ENCODE measurements at regions not wholly inside any gene's neighbourhood (a gene's known extent, or its start where the extent isn't known, plus 50 kb on each side); places are given as distances from the start of the nearest gene placed in this dataset.

DNA sequence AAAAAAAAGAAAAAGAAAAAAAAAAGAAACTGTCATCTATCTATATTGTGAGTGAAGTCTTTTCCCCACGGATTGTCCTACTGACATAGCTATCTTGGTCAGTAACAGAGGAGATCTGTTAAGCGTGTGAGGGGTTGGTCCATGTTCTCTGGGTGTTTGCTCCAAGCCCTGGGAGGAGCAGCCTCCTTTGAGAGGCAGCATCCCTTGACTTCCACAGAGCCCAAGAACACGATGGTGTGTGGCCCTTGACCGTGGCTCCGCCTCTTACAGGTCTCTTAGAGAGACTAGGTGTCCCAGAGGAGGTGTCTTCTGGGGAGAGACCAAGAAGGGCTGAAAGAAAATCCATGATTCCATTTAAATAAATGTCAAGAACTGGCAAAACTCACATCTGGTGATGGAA, 60.1 kb upstream of the GTSF1L start:
- no peak overlapping the region for H2BK5ac ChIP-seq (ENCODE audit: low read depth, low read length, poor library complexity, severe bottlenecking)
- no peaks in the 10 kb centered on the region for H3K27me3 ChIP-seq (ENCODE audit: control insufficient read depth, insufficient read depth, low read length)
- no peak for TF ChIP-seq MAZ (IDR thresholded peaks at IDR 0.05; ENCODE audit: borderline replicate concordance, low read depth, low read length)
- TF ChIP-seq, protein P1, sequence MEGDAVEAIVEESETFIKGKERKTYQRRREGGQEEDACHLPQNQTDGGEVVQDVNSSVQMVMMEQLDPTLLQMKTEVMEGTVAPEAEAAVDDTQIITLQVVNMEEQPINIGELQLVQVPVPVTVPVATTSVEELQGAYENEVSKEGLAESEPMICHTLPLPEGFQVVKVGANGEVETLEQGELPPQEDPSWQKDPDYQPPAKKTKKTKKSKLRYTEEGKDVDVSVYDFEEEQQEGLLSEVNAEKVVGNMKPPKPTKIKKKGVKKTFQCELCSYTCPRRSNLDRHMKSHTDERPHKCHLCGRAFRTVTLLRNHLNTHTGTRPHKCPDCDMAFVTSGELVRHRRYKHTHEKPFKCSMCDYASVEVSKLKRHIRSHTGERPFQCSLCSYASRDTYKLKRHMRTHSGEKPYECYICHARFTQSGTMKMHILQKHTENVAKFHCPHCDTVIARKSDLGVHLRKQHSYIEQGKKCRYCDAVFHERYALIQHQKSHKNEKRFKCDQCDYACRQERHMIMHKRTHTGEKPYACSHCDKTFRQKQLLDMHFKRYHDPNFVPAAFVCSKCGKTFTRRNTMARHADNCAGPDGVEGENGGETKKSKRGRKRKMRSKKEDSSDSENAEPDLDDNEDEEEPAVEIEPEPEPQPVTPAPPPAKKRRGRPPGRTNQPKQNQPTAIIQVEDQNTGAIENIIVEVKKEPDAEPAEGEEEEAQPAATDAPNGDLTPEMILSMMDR (conservative IDR thresholded peaks at IDR 0.05; ENCODE audit: low read depth, low read length), result no peak
- TF ChIP-seq CHD1 (IDR thresholded peaks at IDR 0.05; ENCODE audit: low read depth, low read length), result no peak
- no peak for TF ChIP-seq FOS (IDR thresholded peaks at IDR 0.05; ENCODE audit: low read depth, low read length)
- TF ChIP-seq NFE2L2 (IDR thresholded peaks at IDR 0.05; ENCODE audit: low read depth, low read length), result no peak
- TF ChIP-seq, protein P2, sequence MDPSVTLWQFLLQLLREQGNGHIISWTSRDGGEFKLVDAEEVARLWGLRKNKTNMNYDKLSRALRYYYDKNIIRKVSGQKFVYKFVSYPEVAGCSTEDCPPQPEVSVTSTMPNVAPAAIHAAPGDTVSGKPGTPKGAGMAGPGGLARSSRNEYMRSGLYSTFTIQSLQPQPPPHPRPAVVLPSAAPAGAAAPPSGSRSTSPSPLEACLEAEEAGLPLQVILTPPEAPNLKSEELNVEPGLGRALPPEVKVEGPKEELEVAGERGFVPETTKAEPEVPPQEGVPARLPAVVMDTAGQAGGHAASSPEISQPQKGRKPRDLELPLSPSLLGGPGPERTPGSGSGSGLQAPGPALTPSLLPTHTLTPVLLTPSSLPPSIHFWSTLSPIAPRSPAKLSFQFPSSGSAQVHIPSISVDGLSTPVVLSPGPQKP (IDR thresholded peaks at IDR 0.05; ENCODE audit: borderline replicate concordance, low read depth, low read length), result no peak
- no peak for TF ChIP-seq SMC3 (IDR thresholded peaks at IDR 0.05; ENCODE audit: low read depth, low read length)
- no peak for TF ChIP-seq RAD21 (IDR thresholded peaks at IDR 0.05; ENCODE audit: low read length)
- TF ChIP-seq RFX5 (IDR thresholded peaks at IDR 0.05; ENCODE audit: low read depth, low read length), result no peak
- TF ChIP-seq, protein P3, sequence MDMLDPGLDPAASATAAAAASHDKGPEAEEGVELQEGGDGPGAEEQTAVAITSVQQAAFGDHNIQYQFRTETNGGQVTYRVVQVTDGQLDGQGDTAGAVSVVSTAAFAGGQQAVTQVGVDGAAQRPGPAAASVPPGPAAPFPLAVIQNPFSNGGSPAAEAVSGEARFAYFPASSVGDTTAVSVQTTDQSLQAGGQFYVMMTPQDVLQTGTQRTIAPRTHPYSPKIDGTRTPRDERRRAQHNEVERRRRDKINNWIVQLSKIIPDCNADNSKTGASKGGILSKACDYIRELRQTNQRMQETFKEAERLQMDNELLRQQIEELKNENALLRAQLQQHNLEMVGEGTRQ (IDR thresholded peaks at IDR 0.05; ENCODE audit: low read depth, low read length), result no peak
- TF ChIP-seq BHLHE40 (IDR thresholded peaks at IDR 0.05; ENCODE audit: low read depth, low read length), result no peak
- no peak for TF ChIP-seq RCOR1 (IDR thresholded peaks at IDR 0.05; ENCODE audit: insufficient replicate concordance, low read length)
- TF ChIP-seq MAFK (IDR thresholded peaks at IDR 0.05; ENCODE audit: low read depth, low read length), result no peak
- no TSS peak for BruUV-seq (replicated peaks)
- H3K4me3 ChIP-seq (ENCODE audit: insufficient read depth, low read depth, low read length), result no peak overlapping the region
- peak overlapping the region; percentile 34; the same call in 1 of the 2 replicates for H2BK120ac ChIP-seq (ENCODE audit: low read depth, low read length)
- no peak overlapping the region for H4K5ac ChIP-seq (ENCODE audit: low read depth, low read length)
- no peak overlapping the region for H4K8ac ChIP-seq (ENCODE audit: low read depth in 2 of 2, low read length in 2 of 2)
- POLR2A ChIA-PET (ENCODE audit: unreplicated experiment), result no interaction called here
- DNase-seq (no peak), ATAC-seq (ENCODE audit: low read depth) (no peak)
- no peaks in the 10 kb centered on the region for H3K79me1 ChIP-seq (ENCODE audit: low read depth in 1 of 2, low read length in 2 of 2)
- no peaks in the 10 kb centered on the region for H3K36me3 ChIP-seq (ENCODE audit: control insufficient read depth, insufficient read depth, low read length)
- 0 out of 3 replicates have a peak overlapping the region, but pooled peaks have one; percentile 10 for H2BK15ac ChIP-seq (ENCODE audit: low read depth, low read length)
- WGBS, 2 experiments (ENCODE audit: extremely low coverage in 2 of 2, insufficient read length in 1 of 2), result no CpG with 5 or more reads among the region's 5 CpGs
- H3K9ac ChIP-seq (ENCODE audit: low read depth, low read length), result no peak overlapping the region
- H3K4me2 ChIP-seq (ENCODE audit: low read depth, low read length), result no peak overlapping the region
- H2AFZ ChIP-seq (replicated peaks; ENCODE audit: low read length, poor library complexity), result peak overlapping the region; percentile 61
- no peak overlapping the region for H3K14ac ChIP-seq (replicated peaks; ENCODE audit: low read depth, low read length)
- H3K4ac ChIP-seq (ENCODE audit: low read depth, low read length), result no peak overlapping the region
- no peak overlapping the region for H3K18ac ChIP-seq (ENCODE audit: low read depth, low read length)
- 0 out of 2 replicates have a peak, but pooled peaks cover 5% of the 10 kb centered on the region for H3K9me1 ChIP-seq (ENCODE audit: insufficient read depth, low read length)
- H3K23ac ChIP-seq (ENCODE audit: low read depth, low read length), result no peak overlapping the region
- no peak overlapping the region for H4K91ac ChIP-seq (ENCODE audit: insufficient read depth, low read depth, low read length)
- no peak overlapping the region for H2BK20ac ChIP-seq (ENCODE audit: low read depth, low read length)
- in situ Hi-C loops (cut with MboI; ENCODE audit: low sequenced_read_pairs), result no loop called here
- intact Hi-C loops (cut with micrococcal nuclease), result no loop called here
- H3K27ac ChIP-seq (ENCODE audit: insufficient read depth, low read length), result no peak overlapping the region
- dilution Hi-C loops (cut with HindIII; ENCODE audit: low sequenced_read_pairs, unreplicated experiment), result no loop called here
- H2AK5ac ChIP-seq (ENCODE audit: low read depth, low read length), result no peak overlapping the region
- H3K4me1 ChIP-seq (ENCODE audit: control insufficient read depth, insufficient read depth, low read length), result peaks cover 2% of the 10 kb centered on the region; the same call in 1 of the 2 replicates
- no peaks in the 10 kb centered on the region for H4K20me1 ChIP-seq (ENCODE audit: insufficient read depth, low read length)
- CTCF ChIA-PET, result no interaction called here
- no peak overlapping the region for H2AK9ac ChIP-seq (replicated peaks; ENCODE audit: low read depth, low read length, poor library complexity)
- H3K56ac ChIP-seq (ENCODE audit: extremely low read depth, insufficient read depth, low read length), result no peak overlapping the region
- peaks cover 2% of the 10 kb centered on the region; the same call in 1 of the 2 replicates for H3K9me3 ChIP-seq (ENCODE audit: control insufficient read depth, insufficient read depth, low read length)
